ENCODE measurements at regions not wholly inside any gene's neighbourhood (a gene's known extent, or its start where the extent isn't known, plus 50 kb on each side); places are given as distances from the start of the nearest gene placed in this dataset.

DNA sequence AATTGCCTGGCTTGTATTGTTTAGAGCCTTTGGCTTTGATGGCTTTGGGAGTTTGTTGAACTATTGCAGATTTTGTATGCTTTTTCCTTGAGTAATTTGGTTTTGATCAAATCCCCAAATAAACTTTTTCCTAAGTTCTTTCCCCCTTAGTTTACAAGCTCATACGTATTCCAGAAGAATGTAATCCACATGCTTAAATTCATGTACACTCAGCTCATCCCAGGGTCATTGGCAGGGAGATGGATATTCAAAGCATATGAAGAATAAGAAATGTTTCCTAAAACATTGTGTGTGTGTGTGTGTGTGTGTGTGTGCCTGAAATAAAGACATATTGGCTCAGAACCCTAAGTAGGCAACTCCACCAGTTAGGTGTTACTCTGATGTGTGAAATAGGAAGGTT is 89.4 kb downstream of the TMEM30B start:
- no peak for DNase-seq

DNA sequence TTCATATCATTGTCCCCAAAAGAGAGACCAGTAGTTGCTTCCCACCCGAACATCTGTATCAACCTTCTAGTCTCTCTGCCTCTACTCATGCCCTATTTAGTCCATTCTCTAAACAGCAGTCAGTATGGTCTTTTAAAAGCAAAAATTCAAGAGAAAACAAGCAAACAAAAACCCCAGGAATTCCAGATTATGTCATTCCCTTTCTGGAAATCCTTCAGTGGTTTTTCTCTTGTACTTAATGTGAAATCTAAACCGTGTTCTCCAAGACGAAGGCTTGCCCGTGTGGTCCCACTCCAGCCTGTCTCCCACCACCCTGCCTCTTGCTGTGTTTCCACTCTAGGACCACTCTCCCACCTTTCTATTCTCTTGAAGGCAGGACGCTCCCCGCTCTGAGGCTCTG is 90.8 kb downstream of the TMEM30B start:
- no peak for DNase-seq

DNA sequence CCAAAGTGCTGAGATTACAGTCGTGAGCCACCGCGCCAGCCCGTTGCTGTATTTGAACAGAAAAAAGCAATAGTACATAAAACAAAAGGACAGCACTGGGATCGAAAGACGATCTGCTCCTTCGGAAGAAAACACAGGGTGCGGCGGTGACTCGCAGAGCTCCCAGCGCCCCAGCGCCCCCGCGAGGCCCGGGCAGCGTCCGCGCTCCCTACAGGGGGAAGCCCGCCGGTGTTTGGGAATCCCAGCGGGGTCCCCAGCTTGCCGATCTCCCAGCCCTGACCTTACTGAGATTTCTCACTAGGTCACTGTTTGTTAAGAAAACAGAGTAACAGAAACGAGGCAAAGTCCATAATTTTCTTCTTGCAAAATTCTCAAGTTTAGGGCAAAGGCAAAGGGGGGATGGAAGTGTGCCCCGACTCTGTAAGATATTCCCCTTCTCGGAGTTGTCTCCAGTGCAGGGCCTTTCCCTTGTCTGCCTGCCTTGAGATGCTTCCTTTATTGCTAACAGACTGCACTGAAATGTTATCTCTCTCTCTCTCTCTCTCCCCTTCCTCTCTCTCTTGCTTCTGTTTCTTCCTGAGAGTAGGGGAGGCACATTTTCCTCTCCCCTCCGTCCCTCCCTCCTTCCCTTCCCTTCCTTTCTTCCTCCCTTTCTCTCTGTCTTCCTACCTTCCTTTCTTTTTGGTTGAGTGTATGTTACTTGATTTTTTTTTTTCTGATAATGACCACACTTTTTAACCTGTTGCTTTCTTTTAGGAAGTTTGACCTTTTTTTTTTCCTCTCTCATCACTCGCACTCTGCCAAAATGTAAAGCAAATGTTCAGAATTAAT is 91.9 kb downstream of the TMEM30B start:
- no peak for DNase-seq

DNA sequence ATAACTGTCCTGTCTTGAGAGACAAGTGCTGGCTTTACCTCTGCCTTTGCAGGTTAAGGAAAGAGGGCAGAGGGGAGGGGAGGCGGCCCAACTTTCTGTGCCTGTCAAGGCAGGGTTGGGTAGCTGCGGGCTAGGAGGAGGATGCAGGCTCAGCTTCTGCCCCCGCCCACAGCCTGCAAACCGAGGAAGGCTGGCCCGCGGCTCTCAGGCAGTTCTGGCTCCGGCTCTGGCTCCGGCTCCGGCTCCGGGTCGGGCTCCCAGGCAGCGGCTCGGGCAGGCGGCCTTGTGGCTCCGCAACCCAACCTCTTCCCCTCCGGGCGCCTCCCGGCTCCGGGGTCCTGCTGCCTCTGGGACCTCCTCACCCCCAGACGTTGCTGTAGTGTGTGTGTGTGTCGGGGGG is 92.9 kb downstream of the TMEM30B start:
- DNase-seq, result no peak

DNA sequence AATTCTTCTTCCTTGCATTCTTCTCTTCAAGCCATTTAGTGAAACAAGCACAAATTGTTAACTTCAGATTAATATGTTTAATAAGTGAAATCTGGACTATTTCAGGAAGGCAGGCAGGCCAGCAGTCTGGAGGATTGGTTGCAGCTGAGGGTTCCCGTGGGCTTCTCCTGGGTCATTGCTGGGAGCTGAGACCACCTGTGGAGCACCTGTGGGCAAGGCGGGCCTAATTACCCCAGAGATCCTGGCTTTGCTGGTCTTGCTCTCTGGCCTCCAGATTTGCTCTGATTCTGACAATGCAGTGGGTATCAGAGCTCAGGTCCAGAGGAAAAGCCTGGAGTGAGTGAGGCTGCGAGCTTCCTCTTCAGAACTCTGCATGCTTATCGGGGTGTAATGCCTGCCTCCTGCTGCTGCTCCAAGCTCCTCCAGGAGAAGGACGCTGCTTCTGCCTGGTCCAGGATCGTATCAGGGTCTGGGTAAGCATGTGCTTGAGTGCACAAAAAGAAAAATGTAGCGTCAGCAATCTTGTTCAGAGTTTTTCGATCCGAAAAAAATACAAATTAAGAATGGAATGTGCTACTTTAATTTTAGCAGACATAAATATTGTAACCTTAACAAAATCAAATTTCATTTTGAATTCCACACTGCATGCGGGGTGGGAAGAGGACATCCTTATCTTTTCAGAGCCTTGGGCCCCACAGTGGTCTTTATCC is 93.8 kb downstream of the TMEM30B start:
- DNase-seq, result no peak

DNA sequence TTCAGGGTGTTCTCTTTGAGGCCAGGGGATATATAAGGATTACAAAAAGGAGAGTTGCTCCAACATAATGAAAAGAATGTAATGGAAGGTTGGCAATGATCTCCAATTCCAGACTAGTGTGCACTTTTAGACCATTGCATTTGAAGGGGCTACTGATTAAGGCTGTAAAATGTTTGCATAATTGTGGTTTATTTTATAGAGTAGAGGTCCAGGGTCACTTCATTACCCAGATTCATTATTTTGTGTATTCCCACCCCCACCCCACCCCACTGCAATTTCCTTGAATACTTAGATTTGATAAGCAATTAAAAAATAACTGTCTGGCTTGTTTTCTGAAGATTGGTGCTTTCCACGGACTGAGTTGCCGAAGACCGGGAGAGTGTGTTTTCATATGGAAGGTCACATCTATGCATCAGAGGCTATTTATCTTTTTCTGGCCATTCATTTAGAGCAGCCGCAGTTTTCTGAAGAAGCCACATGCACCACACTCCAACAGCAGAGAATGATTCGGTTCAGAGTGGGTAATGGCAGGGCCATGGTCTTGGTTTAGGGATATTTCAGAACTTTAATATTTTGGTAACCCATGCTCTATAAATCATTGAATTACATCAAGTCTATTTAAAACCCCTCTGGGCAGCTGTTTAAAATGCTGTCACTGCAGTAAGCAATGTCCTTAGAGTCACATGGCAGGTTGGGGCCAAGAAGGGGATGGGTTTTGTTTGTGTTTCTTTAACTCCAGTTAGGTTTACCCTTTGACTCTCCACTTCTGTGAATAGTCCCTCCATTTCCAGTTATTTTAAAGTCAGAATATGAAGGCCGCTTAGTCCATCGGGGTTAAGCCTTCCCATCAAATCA is 94.6 kb downstream of the TMEM30B start:
- DNase-seq, result no peak

DNA sequence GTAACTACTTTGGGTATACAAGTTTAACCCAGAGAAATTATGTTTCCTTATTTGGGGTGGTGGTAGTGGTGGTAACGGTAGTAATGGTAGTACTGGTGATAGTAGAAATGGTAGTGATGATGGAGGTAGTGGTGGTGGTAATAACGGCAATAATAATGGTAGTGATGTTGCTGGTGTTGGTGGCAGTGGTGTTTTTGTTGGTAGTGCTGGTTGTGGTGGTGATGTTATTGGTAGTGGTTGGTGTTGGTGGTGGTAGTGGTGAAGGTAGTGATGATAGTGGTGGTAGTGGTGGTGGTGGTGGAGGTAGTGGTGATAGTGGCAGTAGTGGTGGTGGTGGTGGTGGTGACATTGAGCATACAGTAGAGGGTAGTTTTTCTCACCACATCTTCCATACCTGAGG is 95.6 kb downstream of the TMEM30B start:
- DNase-seq, result no peak

DNA sequence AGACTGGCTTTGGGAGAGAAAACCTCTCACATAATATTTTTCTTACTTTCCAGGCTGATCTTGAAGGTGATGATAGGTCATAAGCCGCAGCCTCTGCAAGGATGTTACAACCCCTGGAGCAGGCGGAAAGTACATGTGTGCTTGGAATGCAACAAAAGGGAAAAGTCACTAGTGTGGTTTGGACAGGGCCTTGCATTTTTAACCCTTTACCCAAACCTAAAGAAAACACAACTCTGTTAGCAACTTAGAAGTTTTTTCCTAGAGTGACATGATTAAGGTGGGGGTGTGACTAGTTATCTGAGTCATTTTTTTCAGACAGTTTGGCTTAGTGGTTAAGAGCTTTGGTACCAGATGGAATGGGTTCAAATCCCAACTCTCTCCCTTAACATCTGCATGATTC is 97.0 kb downstream of the TMEM30B start:
- DNase-seq, result no peak

DNA sequence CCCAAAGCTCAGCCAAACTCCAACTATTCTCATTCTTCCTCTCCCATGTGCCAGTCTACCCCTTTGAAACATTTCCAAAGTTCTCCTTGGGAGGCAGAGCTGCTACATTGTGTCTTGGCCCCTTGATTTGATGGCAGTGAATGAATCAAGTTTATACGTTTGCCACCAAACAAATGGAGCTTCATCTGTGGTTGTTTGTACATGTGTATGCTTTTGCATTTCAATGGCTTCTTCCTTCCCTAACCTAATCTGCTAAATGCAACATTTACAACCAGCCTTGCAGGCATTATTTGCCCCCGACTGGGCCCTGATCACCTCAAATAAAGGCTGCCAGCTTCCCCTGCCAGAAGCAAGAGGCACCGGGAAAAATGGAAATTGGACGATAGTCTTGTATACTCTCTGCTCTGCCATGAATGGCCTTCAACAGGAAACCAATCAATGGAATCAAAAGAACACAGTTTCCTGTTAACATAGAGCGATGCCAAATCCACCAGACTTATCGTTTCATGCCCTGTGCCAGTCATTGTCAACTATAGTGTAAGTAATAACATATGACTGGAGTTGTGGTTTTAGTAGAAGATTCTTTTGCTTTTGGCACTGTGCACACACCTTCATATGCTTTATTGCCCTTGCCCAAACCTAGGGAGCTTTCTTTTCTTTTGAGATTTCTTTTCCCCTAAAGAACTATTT is 97.8 kb downstream of the TMEM30B start:
- no peak for DNase-seq

DNA sequence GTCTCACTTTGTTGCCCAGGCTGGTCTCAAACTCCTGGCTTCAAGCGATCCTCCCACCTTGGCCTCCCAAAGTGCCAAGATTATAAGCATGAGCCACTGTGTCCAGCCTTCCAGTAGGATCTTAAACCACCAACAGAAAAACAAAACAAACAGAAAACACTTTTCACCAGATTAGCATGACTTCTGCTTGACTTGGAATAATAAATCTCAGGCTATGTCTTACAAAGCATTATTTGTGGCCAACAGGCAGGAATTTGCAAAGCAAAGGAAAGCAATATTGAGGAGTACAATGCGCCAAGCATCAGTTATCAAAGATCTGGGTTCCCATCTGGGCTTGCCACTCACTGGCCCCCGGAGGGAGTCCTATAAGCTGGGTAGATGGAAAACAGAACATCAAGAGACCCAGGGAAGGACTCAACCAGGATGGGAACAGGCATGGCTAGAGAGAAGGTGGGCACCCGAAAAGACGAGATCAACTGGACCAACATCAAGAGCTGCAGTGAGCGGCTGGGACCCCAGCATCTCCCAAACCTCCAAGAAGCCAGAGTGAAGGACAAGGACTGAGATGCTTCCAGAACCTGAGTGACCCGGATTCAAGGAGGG is 101.2 kb downstream of the TMEM30B start:
- DNase-seq, result no peak

DNA sequence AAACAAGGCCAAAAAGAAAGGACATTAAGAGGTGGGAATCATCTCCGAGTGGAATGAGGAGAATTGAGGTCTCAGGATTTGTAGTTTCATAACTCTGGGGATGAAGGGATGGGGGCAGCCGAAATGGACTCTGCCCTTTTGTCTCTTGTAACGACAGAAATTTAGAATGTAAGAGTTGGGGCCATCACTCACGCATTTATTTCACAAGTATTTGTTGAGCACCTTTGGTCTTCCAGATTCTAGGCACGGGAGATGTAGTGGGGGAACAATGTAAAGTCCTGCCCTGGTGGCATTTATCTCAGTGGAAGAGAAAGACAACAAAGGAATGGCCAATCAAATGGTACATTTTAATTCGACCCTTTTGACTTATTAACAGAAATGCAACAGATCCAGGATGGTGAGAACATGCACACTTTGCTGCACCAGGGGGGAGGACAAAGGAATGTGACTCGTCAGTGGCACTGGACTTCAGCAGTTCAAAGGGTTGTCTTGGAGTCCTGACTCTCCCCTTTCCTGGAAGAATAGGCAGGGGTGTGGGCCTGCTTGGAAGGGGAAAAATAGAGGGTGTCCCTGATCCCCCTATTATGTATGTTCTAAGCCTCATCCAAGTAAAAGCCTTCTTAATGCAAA is 102.0 kb downstream of the TMEM30B start:
- DNase-seq, result no peak

DNA sequence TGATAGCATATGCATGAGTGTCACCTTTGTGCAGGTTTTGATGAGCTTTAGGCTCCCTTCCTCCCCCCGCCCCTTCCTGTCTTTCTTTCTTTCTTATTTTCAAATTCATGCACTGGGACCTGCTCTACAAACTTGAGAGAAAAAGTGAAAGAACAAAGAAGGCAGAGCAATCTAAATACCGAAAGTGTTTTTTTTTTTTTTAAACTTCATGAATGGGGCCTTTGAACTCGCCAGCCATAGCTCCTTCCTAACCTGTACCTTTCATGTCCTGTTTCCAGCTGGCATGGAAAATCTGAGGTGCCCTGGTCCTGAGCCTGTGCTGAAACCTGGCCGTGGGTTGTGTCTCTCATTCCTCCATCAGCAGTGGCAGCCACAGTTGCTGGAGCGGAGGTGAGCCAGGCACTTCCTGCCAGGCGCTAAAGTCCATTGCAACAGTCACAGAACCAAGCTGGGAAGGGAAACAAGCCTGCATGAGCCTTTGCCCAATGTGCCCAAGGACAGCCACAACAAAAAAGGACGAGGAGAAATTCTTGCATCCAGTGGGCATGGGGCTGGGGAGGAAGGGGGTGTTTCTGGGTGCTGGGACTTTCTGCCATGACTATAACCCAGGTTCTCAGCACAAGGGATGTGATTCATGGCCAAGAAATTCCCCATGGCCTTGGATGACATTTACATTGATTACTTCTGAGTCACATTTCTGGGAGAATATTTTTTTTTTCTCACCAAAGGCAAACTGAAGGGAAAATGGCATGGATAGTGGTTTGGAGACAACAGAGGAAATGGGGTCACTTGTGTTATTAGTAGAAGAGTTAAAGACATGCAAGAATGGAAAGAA is 102.7 kb downstream of the TMEM30B start:
- no peak for DNase-seq

DNA sequence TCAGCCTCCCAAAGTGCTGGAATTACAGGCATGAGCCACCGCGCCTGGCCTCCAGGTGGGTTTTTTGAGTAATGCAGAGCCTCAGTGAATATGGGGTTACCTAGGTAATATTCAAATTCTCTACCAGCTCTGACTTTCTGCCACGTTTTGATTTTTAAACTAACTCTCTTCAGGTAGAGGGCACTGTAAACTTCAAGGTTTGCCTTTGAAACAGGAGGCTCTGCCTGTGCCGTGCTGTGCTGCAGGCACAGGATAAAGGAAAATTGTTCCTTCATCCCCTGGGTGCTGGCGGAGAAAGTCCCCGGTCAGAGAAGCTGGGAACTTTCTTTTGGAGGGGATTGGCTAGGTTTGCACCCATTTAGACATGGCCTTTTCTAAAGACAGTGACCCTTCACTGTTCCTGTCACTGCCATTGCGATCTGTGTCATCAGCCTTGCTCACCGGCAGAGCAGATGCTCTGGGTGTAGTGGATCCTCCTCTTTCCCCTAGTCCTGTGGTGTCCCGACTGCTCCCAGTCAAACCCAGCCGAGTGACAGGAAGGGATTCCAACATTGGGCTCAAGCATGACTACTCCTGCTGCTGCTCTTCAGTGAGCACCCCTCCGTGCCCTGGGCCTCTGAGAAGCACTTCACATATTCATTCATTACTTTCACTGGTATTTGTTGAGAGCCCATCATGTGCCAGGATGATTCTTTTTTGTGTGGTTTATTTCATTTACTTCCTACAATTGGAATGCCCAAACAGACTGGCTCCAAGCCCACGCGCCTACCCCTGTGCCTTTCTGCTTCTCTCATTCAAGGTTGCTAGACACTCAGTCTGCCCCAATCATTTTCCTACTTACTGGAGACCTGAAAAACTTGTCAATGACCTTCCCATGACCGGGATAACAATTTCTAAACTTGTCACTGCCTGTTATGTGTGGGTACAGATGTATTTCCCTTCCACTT is 103.6 kb downstream of the TMEM30B start:
- no peak for DNase-seq

DNA sequence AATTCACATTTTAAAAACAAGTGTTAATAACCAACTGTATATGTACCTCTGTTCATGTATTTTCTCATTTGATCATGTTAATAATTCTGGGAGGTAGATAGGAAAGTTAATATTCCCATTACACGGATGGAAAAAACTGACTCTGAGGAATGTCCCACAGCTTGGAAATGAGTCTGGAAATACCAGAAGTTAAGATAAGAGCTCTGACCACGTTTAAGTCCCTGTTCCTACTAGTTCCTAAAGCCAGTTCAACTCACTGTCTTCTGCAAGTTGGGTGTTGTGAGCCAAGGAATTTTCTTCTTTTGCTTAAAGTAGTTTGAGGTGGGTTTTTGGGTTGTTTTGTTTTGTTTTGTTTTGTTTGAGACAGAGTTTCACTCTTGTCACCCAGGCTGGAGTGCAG is 104.5 kb downstream of the TMEM30B start:
- no peak for DNase-seq

DNA sequence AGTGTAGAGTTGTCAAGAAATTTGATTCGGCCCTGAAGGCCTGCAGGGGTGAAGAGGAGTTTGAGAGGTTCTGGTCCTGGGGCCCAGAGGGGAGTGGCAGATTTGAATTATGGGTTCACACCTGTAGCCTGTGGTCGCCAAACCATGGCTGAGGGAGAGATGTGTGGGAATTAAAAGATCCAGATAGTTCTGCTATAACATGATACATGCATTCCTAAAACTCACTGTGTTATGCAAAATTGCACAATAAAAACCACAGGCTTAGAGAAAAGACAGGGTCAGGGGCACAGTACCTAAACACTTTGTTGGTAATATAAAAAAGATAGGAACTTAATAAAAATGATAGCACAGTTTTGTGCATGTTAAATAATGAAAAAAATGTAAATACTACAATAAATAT is 106.2 kb downstream of the TMEM30B start:
- DNase-seq, result no peak

DNA sequence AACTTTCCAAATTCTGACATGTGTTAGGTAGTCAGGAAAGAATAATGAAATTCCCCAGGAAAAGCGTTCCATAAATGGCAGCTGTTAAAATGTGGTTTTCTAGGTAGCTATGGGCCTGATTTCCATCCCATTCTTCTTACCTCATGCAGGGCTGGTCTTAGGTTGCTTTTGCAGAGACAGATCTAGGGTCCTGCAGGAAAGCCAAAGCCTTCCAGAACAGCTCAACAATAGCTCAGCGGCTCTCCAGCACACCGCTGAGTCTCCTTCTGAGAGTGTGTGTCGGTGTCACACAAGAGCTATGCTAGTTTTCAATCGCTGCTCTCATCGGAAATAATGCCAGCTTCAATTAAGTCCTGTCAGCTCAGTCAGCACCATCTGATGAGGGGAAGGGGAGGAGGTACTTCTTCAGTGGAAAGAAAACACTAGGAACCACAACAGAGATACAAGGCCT is 106.7 kb downstream of the TMEM30B start:
- no peak for DNase-seq

DNA sequence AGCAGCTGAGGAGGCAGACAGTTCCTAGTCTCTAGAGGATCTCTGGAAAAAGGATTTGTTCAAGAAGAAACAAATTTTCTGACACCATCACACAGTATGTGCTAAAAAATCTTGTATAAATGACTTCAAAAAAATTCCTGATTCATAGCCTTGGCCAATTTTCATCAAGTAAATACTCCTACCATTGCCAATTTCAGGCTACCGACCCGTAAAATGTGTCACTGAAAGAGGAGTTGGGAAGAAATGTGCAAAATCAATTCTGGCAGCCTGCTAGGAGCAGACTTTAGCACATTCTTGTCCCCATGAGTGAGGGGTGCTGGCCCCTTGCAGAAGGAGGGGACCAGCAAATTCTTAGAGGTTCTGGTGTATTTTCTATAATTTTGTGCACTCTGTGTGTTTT is 109.4 kb downstream of the TMEM30B start:
- DNase-seq, result no peak

DNA sequence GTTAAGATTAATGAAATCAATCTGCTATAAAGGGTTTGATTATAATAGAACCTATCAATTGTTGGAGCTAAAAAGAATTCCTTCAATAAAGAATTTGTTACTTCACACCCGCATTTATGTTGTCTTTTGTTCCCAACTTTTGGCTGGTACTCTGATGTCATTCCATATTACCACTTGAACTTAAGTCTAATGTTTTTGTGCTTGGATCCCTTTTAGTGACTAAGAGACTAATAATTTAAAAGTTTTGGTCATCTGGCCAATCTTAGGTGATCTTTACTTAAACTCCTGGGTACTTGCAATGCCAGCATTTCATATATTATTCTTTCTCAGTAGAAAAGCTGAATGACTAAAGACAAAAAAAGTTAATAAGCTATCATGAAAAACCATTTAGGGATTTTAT is 113.0 kb downstream of the TMEM30B start:
- DNase-seq, result no peak

DNA sequence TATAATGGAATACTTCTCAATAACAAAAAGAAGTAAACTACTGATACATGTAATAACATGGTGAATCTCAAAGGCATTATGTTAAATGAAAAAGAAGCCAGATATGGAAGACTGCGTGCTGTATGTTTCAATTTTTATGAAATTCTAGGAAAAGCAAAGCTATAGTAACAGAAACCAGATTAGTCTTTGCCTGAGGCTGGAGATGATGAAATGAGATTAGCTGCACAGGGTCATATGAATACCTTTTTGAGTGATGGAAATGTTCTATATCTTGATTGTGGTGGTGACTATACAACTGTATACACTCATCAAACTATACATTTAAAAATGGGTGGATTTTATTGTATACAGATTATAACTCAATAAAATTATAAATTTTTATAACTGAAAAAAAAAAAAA is 113.5 kb downstream of the TMEM30B start:
- DNase-seq, result no peak

DNA sequence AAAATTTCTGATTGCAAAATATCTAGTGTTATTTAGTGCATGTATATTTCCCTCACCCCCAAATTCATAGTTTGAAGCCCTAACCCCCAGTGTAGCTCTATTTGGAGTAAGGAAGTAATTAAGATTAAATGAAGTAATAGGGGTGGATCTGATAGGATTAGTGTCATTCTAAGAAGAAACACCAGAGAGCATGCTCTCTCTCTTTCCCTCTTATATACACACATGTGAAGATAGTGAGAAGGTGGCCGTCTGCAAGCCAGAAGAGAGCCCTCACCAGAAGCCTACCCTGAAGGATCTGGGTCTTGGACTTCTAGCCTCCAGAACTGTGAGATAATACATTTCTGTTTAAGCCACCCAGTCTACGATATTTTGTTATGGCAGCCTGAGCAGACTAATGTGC is 120.3 kb downstream of the TMEM30B start:
- DNase-seq, result no peak

All from NCI-H1436 treated with DMSO at 0.1 percent for 48 hours (cell line).